ENCODE measurements at regions not wholly inside any gene's neighbourhood (a gene's known extent, or its start where the extent isn't known, plus 50 kb on each side); places are given as distances from the start of the nearest gene placed in this dataset.

GRCh38 chr9:104345061-104345460, 159.0 kb upstream of the OR13F1 start:
- H3K4me3 ChIP-seq (ENCODE audit: low read depth in 1 of 3, low read length in 3 of 3) = no peak overlapping the region
- H3K9ac ChIP-seq (ENCODE audit: low read depth in 1 of 2, low read length in 2 of 2) = no peak overlapping the region
- 77% methylated on average over 3 of the region's 3 CpGs for WGBS
- no peak for DNase-seq (ENCODE audit: low spot score)
- TF ChIP-seq YY1 (IDR thresholded peaks at IDR 0.05) (no peak), HNF4A (conservative IDR thresholded peaks at IDR 0.05) (no peak), FOXA2 (IDR thresholded peaks at IDR 0.05) (no peak), SP1 (IDR thresholded peaks at IDR 0.05) (no peak), NR2F2 (IDR thresholded peaks at IDR 0.05) (no peak), MAX (IDR thresholded peaks at IDR 0.05) (no peak), TAF1 (conservative IDR thresholded peaks at IDR 0.05) (no peak)
- no peaks in the 10 kb centered on the region for H3K27me3 ChIP-seq (ENCODE audit: control insufficient read depth in 4 of 4, insufficient read depth in 4 of 4, low read length in 3 of 4)
- H3K9me3 ChIP-seq (ENCODE audit: control insufficient read depth in 4 of 4, low read length in 3 of 4) = no peaks in the 10 kb centered on the region
- H3K36me3 ChIP-seq (ENCODE audit: control insufficient read depth in 4 of 4, insufficient read depth in 3 of 4, low read depth in 1 of 4, low read length in 3 of 4) = no peaks in the 10 kb centered on the region
- H3K4me1 ChIP-seq (ENCODE audit: control insufficient read depth in 4 of 4, insufficient read depth in 4 of 4, low read length in 3 of 4) = no peaks in the 10 kb centered on the region
- no peak overlapping the region for H3K27ac ChIP-seq (ENCODE audit: low read depth in 1 of 2, low read length in 2 of 2)

- no peaks in the 10 kb centered on the region for H3K9me3 ChIP-seq (ENCODE audit: control insufficient read depth in 4 of 4, low read length in 3 of 4)
- no peak overlapping the region for H3K4me3 ChIP-seq (ENCODE audit: low read depth in 1 of 3, low read length in 3 of 3)
- no peaks in the 10 kb centered on the region for H3K36me3 ChIP-seq (ENCODE audit: control insufficient read depth in 4 of 4, insufficient read depth in 3 of 4, low read depth in 1 of 4, low read length in 3 of 4)
- no peaks in the 10 kb centered on the region for H3K4me1 ChIP-seq (ENCODE audit: control insufficient read depth in 4 of 4, insufficient read depth in 4 of 4, low read length in 3 of 4)
- no peak for DNase-seq (ENCODE audit: low spot score)
- H3K27me3 ChIP-seq (ENCODE audit: control insufficient read depth in 4 of 4, insufficient read depth in 4 of 4, low read length in 3 of 4) = no peaks in the 10 kb centered on the region
- H3K27ac ChIP-seq (ENCODE audit: low read depth in 1 of 2, low read length in 2 of 2) = no peak overlapping the region
- 87% methylated on average over 5 of the region's 5 CpGs for WGBS
- H3K9ac ChIP-seq (ENCODE audit: low read depth in 1 of 2, low read length in 2 of 2) = no peak overlapping the region
- TF ChIP-seq REST (IDR thresholded peaks at IDR 0.05) = no peak
- no peak for TF ChIP-seq JUND (IDR thresholded peaks at IDR 0.05)
- TF ChIP-seq YY1 (IDR thresholded peaks at IDR 0.05) = no peak
- no peak for TF ChIP-seq MAX (IDR thresholded peaks at IDR 0.05)
- TF ChIP-seq RAD21 (IDR thresholded peaks at IDR 0.05) = no peak
- no peak for TF ChIP-seq SP1 (IDR thresholded peaks at IDR 0.05)
- TF ChIP-seq GABPA (IDR thresholded peaks at IDR 0.05 in 1 of 2, conservative IDR thresholded peaks at IDR 0.05 in 1 of 2) = no peak
- no peak for TF ChIP-seq CTCF (IDR thresholded peaks at IDR 0.05; ENCODE audit: low read depth, low read length, missing input control)
Measured at GRCh38 chr9:104350541-104350940, 153.5 kb upstream of the OR13F1 start.

- no peak overlapping the region for H3K9ac ChIP-seq (ENCODE audit: low read depth in 1 of 2, low read length in 2 of 2)
- H3K4me3 ChIP-seq (ENCODE audit: low read depth in 1 of 3, low read length in 3 of 3) = no peak overlapping the region
- no peaks in the 10 kb centered on the region for H3K9me3 ChIP-seq (ENCODE audit: control insufficient read depth in 4 of 4, low read length in 3 of 4)
- 83% methylated on average over 3 of the region's 3 CpGs for WGBS
- no peak overlapping the region for H3K27ac ChIP-seq (ENCODE audit: low read depth in 1 of 2, low read length in 2 of 2)
- H3K27me3 ChIP-seq (ENCODE audit: control insufficient read depth in 4 of 4, insufficient read depth in 4 of 4, low read length in 3 of 4) = no peaks in the 10 kb centered on the region
- TF ChIP-seq SP1 (IDR thresholded peaks at IDR 0.05) (no peak), EGR1 (IDR thresholded peaks at IDR 0.05; ENCODE audit: low read depth in 2 of 2) (no peak), RAD21 (IDR thresholded peaks at IDR 0.05) (no peak), GABPA (IDR thresholded peaks at IDR 0.05 in 1 of 2, conservative IDR thresholded peaks at IDR 0.05 in 1 of 2) (no peak), REST (IDR thresholded peaks at IDR 0.05) (no peak), YY1 (IDR thresholded peaks at IDR 0.05) (no peak), RXRA (IDR thresholded peaks at IDR 0.05) (no peak), TAF1 (conservative IDR thresholded peaks at IDR 0.05) (no peak)
- no peaks in the 10 kb centered on the region for H3K36me3 ChIP-seq (ENCODE audit: control insufficient read depth in 4 of 4, insufficient read depth in 3 of 4, low read depth in 1 of 4, low read length in 3 of 4)
- H3K4me1 ChIP-seq (ENCODE audit: control insufficient read depth in 4 of 4, insufficient read depth in 4 of 4, low read length in 3 of 4) = no peaks in the 10 kb centered on the region
- DNase-seq (ENCODE audit: low spot score) = no peak
Measured at GRCh38 chr9:104351726-104352125, 152.3 kb upstream of the OR13F1 start.

Measured in liver (tissue), 8 donors.